NCI-H345 treated with DMSO at 0.1 percent for 48 hours (cell line): ENCODE measurements at regions not wholly inside any gene's neighbourhood (a gene's known extent, or its start where the extent isn't known, plus 50 kb on each side); places are given as distances from the start of the nearest gene placed in this dataset.
A peak's percentile ranks its signal among the peaks of the same experiment; 100 is the strongest.
"Not testable (repeated sequence)": the region's sequence is repeated elsewhere in the genome, so short reads cannot be mapped to it uniquely, and the experiment has no call there.

Source experiments
- DNase-seq: peaks from one replicate; lab custom pipeline; 2025; ENCODE audit not compliant: unreplicated experiment; lab: John Stamatoyannopoulos, UW

GRCh38 chr7:65317372-65317771, 56.3 kb upstream of the ZNF92 start:
- DNase-seq = no peak

- no peak for DNase-seq
These were observed 62.9 kb upstream of the ZNF92 start for GRCh38 chr7:65310761-65311160.

GRCh38 chr7:65308300-65308678, 65.4 kb upstream of the ZNF92 start:
- DNase-seq = no peak

DNA sequence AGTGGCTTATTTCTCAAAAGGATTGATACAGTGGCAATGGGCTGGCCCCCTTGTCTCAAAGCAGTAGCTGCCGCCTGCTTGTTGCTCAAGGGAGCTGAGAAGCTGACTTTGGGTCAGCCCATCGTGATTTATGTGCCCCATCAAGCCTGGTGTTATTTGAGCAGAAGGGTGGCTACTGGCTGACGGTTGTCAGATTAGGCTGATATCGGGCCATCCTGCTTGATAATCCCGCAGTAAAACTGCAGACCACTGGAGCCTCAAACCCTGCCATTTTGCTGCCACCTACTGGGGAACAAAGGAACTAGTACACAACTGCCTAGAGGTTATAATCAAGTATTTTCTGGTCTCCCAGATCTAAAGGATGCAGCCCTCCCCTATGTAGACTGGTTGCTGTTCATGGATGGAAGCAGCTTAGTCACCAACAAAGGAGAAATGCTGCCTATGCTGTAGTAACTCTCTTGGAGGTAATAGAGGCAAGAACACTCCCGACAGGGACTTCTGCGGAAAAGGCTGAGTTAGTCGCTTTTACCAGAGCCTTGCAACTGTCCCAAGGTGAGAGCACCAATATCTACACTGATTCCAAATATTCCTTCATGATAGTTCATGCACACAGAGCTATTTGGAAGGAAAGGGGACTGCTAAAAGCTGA, 65.9 kb upstream of the ZNF92 start:
- peak; percentile 50 for DNase-seq

GRCh38 chr7:65304175-65304574, 69.5 kb upstream of the ZNF92 start:
- no peak for DNase-seq

DNA sequence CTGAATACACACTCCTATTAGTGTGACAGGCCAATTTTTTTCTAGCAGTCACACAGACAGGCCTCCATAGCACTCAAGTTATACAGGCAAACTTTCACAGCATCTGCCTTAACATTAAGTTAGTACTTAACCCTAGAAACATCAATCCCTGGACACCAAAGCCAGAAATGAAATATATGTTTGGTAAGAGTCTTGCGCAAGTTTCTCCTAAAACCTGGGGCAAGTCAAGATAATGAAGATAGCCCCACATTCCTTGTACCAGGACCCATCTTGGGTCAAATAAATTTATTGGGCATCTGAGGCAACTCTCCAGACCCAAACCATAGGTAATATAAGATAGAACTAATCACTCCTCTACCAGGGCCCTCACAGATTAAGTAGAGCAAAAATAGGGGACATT, 70.8 kb upstream of the ZNF92 start:
- no peak for DNase-seq

- DNase-seq = no peak
These were observed 72.6 kb upstream of the ZNF92 start for GRCh38 chr7:65301007-65301406.

GRCh38 chr7:65295409-65295808, 78.2 kb upstream of the ZNF92 start:
- DNase-seq = no peak

DNA sequence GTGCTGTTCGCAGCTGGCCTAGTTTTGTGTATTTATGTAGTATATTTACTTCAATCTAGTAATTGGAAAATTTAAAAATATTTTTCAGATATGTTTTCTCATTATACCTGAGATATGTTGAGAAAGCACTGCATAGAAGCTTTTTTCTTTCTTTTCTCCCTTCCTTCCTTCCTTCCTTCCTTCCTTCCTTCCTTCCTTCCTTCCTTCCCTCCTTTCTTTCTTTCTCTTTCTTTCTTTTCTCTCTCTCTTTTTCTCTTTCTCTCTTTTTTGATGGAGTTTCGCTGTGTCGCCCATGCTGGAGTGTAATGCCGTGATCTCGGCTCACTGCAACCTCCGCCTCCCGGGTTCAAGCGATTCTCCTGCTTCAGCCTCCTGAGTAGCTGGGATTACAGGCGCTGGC, 83.3 kb upstream of the ZNF92 start:
- not testable (repeated sequence) for DNase-seq

GRCh38 chr7:65287023-65287422, 86.6 kb upstream of the ZNF92 start:
- no peak for DNase-seq

DNA sequence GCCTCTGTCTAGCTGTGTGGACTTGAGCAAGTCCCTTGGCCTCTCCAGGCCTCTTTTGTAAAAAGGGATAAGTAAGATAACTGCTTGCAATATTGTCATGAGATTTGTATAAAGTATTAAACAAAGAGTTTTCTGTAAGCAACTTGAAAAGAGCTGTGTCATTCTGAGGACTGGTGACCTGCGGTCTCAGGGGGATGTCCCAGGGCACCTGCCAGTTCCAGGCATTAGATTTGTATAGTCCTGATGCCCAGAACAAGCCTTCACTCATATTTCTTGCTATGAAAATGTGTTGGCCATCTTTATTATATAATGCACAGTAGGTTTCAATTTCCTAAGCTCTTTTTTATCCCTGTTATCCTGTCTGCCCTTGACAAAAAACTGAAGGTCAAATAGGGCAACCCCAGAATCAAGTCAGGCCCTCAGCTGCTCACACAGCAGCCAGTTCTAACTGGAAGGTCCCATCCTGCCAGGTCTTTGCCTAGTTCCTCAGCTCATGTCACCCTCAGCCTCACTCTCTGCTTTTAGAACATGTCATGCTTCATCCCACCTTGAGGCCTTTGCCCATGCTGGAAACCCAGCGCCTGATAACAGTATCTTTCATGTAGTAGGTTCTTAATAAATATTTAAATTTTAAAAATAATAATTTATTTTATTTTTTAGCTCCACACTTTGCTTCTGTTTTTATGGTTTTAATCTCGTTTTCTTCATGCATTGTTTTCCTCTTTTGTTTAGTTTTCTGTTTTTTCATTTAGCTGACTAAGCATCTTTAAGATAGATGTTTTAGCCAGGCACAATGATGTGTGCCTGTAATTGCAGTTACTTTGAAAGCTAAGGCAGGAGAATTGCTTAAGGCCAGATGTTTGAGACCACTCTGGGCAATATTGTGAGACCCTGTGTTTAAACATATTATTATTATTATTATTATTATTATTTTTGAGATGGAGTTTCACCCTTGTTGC, 87.5 kb upstream of the ZNF92 start:
- DNase-seq = no peak

DNA sequence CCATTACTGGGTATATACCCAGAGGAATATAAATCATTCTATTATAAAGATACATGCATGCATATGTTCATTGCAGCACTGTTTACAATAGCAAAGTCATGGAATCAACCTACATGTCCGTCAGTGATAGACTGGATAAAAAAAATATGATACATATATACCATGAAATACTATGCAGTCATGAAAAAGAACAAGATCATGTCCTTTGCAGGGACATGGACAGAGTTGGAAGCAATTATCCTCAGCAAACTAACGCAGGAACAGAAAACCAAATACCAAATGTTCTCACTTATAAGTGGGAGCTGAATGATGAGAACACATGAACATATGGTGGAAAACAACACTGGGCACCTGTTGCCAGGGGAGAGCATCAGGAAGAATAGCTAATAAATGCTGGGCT, 88.4 kb upstream of the ZNF92 start:
- DNase-seq = not testable (repeated sequence)

GRCh38 chr7:65279795-65280194, 93.9 kb upstream of the ZNF92 start:
- DNase-seq = no peak

GRCh38 chr7:65276822-65277221, 96.8 kb upstream of the ZNF92 start:
- no peak for DNase-seq

DNA sequence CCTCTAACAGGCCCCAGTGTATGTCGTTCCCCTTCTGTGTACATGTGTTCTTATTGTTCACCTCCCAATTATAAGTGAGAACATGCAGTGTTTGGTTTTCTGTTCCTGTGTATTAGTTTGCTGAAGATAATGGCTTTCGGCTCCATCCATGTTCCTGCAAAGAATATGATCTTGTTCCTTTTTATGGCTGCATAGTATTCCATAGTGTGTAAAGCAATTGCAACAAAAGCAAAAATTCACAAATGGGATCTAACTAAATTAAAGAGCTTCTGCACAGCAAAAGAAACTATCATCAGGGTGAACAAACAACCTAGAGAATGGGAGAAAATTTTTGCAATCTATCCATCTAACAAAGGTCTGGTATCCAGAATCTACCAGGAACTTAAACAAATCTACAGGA, 102.2 kb upstream of the ZNF92 start:
- DNase-seq = not testable (repeated sequence)

GRCh38 chr7:65269150-65269856, 104.4 kb upstream of the ZNF92 start:
- DNase-seq = peak; percentile 82

DNA sequence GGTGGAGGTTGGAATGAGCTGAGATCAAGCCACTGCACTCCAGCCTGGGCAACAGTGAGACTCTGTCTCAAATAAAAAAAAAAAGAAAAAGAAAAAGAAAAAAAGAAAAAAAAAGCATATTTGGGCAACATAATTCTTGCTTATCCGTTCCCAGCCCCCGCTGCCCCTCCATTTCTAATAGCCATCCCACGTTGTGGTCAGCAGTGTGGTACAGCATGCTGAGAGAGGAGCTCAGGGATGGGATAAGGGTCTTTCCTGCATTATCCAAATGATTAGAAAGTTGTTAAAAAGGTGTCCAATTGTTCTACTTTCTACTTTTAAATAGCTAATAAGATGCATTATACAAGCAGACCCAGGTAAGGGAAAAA, 104.9 kb upstream of the ZNF92 start:
- no peak for DNase-seq

GRCh38 chr7:65265933-65266519, 107.6 kb upstream of the ZNF92 start:
- DNase-seq = no peak

GRCh38 chr7:65264258-65264657, 109.4 kb upstream of the ZNF92 start:
- DNase-seq = no peak

GRCh38 chr7:65260673-65261072, 113.0 kb upstream of the ZNF92 start:
- not testable (repeated sequence) for DNase-seq

DNA sequence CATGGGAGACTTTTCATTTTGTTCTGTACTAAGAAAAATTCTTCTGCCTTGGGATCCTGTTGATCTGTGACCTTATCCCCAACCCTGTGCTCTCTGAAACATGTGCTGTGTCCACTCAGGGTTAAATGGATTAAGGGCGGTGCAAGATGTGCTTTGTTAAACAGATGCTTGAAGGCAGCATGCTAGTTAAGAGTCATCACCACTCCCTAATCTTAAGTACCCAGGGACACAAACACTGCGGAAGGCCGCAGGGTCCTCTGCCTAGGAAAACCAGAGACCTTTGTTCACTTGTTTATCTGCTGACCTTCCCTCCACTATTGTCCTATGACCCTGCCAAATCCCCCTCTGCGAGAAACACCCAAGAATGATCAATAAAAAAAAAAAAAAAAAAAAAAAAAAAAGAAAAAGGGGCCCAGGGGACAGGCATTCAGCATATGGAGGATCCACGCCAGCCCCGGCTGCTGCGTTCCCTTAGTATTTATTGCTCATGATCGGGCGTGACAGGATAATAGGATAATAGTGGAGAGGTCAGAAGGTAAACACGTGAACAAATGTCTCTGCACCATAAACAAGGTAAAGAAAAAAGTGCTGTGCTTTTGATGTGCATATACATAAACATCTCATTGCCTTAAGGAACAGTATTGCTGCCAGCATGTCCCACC, 113.7 kb upstream of the ZNF92 start:
- DNase-seq = not testable (repeated sequence)
